IPS-18a (cell line): ENCODE measurements at regions not wholly inside any gene's neighbourhood (a gene's known extent, or its start where the extent isn't known, plus 50 kb on each side); places are given as distances from the start of the nearest gene placed in this dataset.

Source experiments
- H3K27ac ChIP-seq: one replicate; pipeline ENCODE4 v1.5.1; 2013; ENCODE audit warnings: low read length
- H3K27me3 ChIP-seq: one replicate; pipeline ENCODE4 v1.6.1; 2013; ENCODE audit warnings: mild to moderate bottlenecking, low read length; ENCODE audit not compliant: control insufficient read depth, insufficient read depth
- H3K36me3 ChIP-seq: one replicate; pipeline ENCODE4 v1.6.1; 2013; ENCODE audit warnings: low read depth, low read length; ENCODE audit not compliant: control insufficient read depth
- H3K4me1 ChIP-seq: one replicate; pipeline ENCODE4 v1.6.1; 2013; ENCODE audit warnings: low read depth, low read length; ENCODE audit not compliant: control insufficient read depth
- H3K4me3 ChIP-seq: one replicate; pipeline ENCODE4 v1.5.1; 2013; ENCODE audit warnings: low read length
- H3K9ac ChIP-seq: one replicate; pipeline ENCODE4 v1.6.1; 2013; ENCODE audit warnings: mild to moderate bottlenecking, low read length, moderate library complexity
- H3K9me3 ChIP-seq: one replicate; pipeline ENCODE4 v1.6.1; 2013; ENCODE audit warnings: low read depth, low read length; ENCODE audit not compliant: control insufficient read depth

DNA sequence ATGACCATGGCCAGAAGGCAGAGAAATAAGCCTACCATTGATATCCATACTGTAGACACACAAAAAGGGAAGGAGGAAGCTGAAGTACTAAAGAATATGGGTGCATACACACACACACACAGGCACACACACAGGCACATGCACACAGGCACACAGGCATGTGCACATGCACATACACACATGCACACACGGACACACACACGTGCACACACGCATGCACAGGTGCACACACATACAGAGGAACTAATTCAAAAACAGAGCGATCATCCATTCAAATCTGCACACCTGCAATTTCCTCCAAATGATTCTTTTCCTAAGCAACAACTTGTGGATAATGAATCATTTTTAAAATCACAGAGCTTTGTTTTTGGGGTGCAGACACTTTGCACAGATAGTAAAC, 166.7 kb upstream of the ADARB2 start:
- Histone ChIP-seq H3K27ac (no peak overlapping the region), H3K9me3 (no peaks in the 10 kb centered on the region), H3K4me1 (no peaks in the 10 kb centered on the region), H3K9ac (no peak overlapping the region), H3K27me3 (no peaks in the 10 kb centered on the region), H3K36me3 (no peaks in the 10 kb centered on the region), H3K4me3 (no peak overlapping the region)

DNA sequence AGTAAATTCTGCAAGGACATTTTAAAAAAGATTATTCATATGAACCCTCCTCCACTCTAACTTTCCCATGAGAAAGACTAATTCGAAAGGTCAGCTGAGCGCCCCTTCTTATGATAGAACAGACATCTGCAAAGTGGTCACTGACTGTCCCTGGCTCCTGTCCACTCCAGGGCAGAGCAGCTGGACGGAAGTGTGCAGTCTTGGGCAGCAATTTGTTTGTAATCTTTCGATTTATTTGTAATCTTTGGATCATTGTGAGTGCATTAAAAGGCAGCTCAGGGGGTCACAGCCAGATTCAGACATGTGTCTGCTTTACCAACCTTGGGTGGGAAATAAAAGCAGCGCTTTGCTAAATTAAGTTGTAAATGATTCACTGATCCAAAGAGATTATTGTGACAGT, 158.8 kb upstream of the ADARB2 start:
- Histone ChIP-seq H3K4me3 (no peak overlapping the region), H3K4me1 (no peaks in the 10 kb centered on the region)

DNA sequence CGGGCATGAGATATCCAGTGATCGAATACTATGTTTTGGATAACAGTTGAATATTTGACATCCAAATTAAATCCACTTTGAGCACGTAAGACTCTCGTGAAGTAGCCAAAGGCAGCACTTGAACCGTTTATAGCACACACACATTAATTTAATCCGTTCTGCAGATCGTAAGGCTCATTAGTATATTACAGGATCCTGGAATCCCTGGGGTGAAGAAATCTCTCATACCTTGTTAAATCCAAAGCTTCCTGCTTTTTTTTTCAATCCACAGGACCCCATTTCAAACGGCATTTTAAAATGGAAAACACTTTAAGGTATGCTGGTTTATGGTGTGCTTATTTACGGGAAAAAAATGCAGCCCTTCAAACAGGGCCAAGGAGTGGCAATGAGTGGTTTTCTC, 158.4 kb upstream of the ADARB2 start:
- Histone ChIP-seq H3K4me3 (no peak overlapping the region), H3K9ac (no peak overlapping the region), H3K27ac (no peak overlapping the region), H3K27me3 (no peaks in the 10 kb centered on the region), H3K9me3 (no peaks in the 10 kb centered on the region), H3K4me1 (no peaks in the 10 kb centered on the region), H3K36me3 (no peaks in the 10 kb centered on the region)

More for the DNA sequence above, 158.8 kb upstream of the ADARB2 start:
- Histone ChIP-seq H3K27ac (no peak overlapping the region), H3K27me3 (no peaks in the 10 kb centered on the region), H3K9ac (no peak overlapping the region), H3K9me3 (no peaks in the 10 kb centered on the region), H3K36me3 (no peaks in the 10 kb centered on the region)

DNA sequence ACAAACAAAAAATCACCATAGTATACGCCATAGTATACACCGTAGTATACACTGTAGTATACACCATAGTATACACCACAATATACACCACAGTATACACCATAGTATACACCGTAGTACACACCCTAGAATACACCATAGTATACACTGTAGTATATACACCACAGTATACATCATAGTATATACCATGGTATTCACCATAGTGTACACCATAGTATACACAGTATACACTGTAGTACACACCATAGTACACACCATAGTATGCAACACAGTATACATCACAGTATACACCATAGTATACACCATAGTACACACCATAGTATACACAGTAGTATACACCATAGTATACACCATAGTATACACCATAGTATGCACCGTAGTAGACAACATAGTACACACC, 157.6 kb upstream of the ADARB2 start:
- Histone ChIP-seq H3K27me3 (no peaks in the 10 kb centered on the region), H3K4me1 (no peaks in the 10 kb centered on the region), H3K4me3 (no peak overlapping the region), H3K36me3 (no peaks in the 10 kb centered on the region), H3K27ac (no peak overlapping the region), H3K9me3 (no peaks in the 10 kb centered on the region), H3K9ac (no peak overlapping the region)

DNA sequence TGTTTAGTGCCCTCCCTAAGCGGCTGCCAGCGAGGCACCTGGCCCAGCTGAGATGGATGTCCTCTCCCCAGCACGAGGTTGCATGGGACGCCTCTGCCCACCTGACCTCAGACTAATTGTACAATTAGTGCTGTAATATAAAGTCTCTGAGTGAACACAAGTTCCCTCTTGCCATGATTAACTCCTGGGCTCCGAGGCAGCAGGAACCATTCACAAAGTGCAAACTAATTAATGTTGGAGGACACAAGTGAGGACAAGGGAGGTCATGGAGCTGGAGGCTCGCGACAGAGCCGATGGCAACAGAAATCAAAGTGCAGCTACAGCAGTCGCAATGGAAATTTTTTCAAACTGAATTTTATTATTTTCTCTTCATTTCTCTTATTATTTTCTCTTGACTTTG, 156.6 kb upstream of the ADARB2 start:
- no peaks in the 10 kb centered on the region for H3K36me3 ChIP-seq
- no peak overlapping the region for H3K4me3 ChIP-seq
- no peaks in the 10 kb centered on the region for H3K9me3 ChIP-seq
- H3K27me3 ChIP-seq: no peaks in the 10 kb centered on the region
- no peak overlapping the region for H3K27ac ChIP-seq
- H3K9ac ChIP-seq: no peak overlapping the region
- no peaks in the 10 kb centered on the region for H3K4me1 ChIP-seq

DNA sequence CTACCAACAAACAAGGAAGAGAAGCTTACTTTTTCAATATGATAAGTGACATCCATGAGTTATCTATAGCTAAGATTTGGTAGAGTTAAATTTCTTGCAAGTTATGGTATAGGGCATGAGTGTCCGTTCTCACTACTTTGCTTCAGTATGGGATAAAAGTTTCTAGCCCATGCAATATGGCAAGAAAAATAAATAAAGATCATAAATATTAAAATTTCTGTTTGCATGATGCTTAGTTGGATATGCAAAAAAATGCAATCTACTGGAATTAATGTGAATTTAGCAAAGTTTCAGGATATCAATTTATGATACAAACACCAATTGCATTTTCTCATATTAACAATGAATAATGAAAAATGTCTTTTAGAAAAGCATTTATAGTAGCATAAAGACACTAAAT, 148.7 kb upstream of the ADARB2 start:
- no peaks in the 10 kb centered on the region for H3K4me1 ChIP-seq
- no peaks in the 10 kb centered on the region for H3K36me3 ChIP-seq
- H3K27ac ChIP-seq: no peak overlapping the region
- H3K27me3 ChIP-seq: no peaks in the 10 kb centered on the region
- H3K9ac ChIP-seq: no peak overlapping the region
- no peak overlapping the region for H3K4me3 ChIP-seq
- H3K9me3 ChIP-seq: peaks cover 7% of the 10 kb centered on the region

DNA sequence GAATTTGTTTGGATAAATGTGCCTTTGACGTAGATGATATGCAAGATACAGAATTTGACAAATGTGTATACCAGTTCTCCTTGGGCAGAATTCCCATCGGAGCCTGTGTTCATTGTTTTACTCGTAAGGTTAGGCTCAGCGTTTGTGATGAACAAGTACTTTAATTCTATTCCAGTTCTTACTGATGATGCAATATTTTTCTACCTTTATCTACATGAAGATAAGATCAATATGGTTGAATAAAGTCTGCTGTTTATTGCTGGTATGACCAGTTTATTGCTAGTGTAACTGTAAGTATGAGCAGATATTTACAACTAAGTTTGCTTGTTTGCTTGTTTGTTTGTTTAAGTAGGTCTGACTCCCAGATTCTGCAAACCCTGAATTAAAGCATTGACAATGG, 145.4 kb upstream of the ADARB2 start:
- Histone ChIP-seq H3K27ac (no peak overlapping the region), H3K36me3 (no peaks in the 10 kb centered on the region), H3K9ac (no peak overlapping the region), H3K27me3 (no peaks in the 10 kb centered on the region), H3K4me1 (no peaks in the 10 kb centered on the region), H3K9me3 (peaks cover 7% of the 10 kb centered on the region), H3K4me3 (no peak overlapping the region)

DNA sequence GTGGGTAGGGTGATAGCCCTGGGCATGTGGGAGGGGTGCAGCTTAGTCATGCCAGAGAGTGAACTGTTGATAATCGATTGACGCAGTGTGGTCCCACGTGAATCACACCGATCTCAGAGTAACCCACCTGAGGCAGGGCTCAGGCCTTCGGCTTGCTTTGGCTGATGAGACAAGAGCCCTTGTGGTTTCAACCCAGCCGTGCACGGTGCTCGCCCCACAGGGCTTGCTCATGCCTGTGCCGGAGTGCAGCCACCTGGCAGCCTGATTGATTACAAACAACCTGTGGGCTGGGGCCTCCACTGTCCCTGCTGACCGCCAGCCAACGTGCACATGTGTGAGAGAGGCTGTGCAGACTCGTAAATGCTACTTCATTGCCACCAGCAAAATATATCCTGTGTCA, 144.9 kb upstream of the ADARB2 start:
- no peaks in the 10 kb centered on the region for H3K4me1 ChIP-seq
- H3K9me3 ChIP-seq: peaks cover 7% of the 10 kb centered on the region
- no peaks in the 10 kb centered on the region for H3K27me3 ChIP-seq
- no peak overlapping the region for H3K27ac ChIP-seq
- H3K4me3 ChIP-seq: no peak overlapping the region
- no peak overlapping the region for H3K9ac ChIP-seq
- no peaks in the 10 kb centered on the region for H3K36me3 ChIP-seq

DNA sequence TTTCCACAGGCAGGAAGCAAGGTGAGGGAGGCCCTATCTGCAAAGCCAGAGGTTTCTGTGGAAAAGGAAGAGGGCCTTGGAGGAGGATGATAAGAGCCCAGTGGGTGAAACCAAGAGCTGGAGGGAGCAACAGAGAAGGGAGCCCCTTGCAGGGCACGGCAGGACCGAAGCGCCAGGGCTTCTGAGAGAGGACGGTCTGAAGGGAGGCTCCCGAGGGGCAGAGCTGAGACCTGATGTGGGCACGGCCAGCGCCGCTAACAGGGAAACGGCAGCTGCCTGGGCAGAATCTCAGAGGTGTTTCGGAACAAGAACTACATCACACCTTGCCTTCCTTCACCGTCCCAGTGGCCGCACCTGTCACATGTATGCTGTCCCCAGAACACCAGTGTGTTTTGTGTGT, 144.3 kb upstream of the ADARB2 start:
- Histone ChIP-seq H3K4me3 (no peak overlapping the region), H3K27ac (no peak overlapping the region), H3K36me3 (no peaks in the 10 kb centered on the region), H3K27me3 (no peaks in the 10 kb centered on the region), H3K9me3 (peaks cover 7% of the 10 kb centered on the region), H3K9ac (no peak overlapping the region), H3K4me1 (no peaks in the 10 kb centered on the region)

DNA sequence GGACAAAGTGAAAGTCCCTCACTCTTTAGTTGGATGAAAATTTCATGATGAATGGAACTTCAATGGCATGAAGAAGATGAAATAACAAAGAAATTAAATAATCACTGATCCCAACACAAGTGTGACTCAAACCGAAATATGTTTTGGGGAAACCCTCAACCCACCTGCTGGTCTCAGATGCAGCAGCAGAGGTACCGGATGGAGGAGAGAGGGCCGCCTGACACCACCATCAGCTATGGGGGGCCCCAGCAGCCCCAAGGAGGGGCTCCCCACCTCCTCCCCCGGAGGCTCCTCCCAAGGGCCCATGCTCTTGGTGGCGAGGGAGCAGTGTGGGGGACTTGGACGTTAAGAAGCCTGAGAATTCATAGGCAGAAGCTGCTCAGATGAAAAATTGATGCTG, 137.2 kb upstream of the ADARB2 start:
- Histone ChIP-seq H3K27ac (no peak overlapping the region), H3K4me1 (no peaks in the 10 kb centered on the region), H3K4me3 (no peak overlapping the region), H3K36me3 (no peaks in the 10 kb centered on the region), H3K9ac (no peak overlapping the region), H3K9me3 (no peaks in the 10 kb centered on the region), H3K27me3 (no peaks in the 10 kb centered on the region)

DNA sequence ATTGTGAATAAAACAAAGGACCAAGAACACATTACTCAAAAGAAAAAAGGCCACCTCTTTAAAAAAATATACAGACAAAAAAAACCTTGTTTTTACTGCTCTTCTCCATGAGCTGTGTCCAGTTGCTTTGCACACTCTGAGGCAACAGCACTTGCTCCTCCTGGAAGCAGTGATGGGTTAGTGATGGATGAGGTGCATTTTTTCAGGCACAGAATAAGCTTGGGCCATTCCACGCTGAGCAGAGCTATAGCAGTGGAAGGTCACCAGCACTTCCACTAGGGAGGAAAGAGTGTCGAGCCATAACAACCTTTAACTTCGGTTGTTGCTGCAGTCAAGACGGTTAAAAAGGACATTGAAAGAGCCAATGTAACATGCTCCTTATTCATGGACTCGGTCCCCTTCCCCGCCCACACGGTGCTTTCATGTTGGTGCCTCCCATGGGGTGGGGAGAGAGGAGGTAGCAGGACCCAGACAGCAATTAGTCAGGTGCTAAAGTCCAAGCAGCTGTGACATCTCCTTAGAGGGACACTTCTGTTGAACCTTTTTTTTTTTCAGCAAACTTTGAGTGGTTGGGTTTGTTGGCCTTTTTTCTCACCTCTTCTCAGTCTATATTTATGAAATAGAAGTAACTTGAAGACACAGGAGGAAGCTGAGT, 136.5 kb upstream of the ADARB2 start:
- no peak overlapping the region for H3K4me3 ChIP-seq
- H3K36me3 ChIP-seq: no peaks in the 10 kb centered on the region
- no peaks in the 10 kb centered on the region for H3K9me3 ChIP-seq
- no peak overlapping the region for H3K27ac ChIP-seq
- H3K4me1 ChIP-seq: no peaks in the 10 kb centered on the region
- no peak overlapping the region for H3K9ac ChIP-seq
- H3K27me3 ChIP-seq: no peaks in the 10 kb centered on the region

DNA sequence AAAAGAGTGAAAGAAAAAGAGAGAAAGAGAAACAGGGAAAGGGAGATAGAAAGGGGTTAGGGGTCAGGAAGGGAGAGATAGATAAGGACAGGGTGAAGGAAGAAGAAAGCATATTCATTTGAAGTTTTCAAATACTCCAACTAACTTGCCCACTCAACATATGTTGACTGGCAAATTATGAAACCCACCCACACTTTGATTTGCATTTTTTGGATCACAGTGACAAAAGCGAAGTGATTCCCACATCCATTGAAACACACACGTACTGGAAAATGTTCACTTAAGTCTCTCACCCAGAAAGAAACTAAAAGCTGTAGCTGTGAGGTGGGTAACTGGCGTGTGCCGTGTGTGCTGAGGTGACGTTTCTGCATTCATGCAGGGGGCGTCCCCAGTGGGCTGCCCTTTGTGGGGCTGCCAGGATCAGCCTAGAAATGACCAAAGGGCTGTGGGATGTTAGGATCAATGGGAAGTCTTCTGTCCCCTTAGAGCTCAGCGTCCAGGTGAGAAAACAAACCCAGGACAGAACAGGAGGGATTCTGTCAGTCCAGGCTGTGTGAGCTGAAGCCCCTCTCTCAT, 134.9 kb upstream of the ADARB2 start:
- no peaks in the 10 kb centered on the region for H3K4me1 ChIP-seq
- H3K27me3 ChIP-seq: no peaks in the 10 kb centered on the region
- no peaks in the 10 kb centered on the region for H3K9me3 ChIP-seq

More for the DNA sequence above, 134.9 kb upstream of the ADARB2 start:
- H3K9ac ChIP-seq: no peak overlapping the region
- H3K36me3 ChIP-seq: no peaks in the 10 kb centered on the region
- no peak overlapping the region for H3K4me3 ChIP-seq
- H3K27ac ChIP-seq: no peak overlapping the region
